SK-N-SH (cell line): ENCODE measurements at regions not wholly inside any gene's neighbourhood (a gene's known extent, or its start where the extent isn't known, plus 50 kb on each side); places are given as distances from the start of the nearest gene placed in this dataset.

Experiments
- ELF1 ChIP-seq: IDR thresholded peaks from 2 replicates; pipeline ENCODE4 v1.4.0; 2012
- EP300 ChIP-seq, 2 experiments: IDR thresholded peaks; 2 replicates each; pipeline versions ENCODE4 v1.4.0 to v1.6.1; 2012; ENCODE audit warnings: borderline replicate concordance in 1 of 2, low read depth in 1 of 2, low read length in 1 of 2
- FOSL2 ChIP-seq: IDR thresholded peaks from 2 replicates; pipeline ENCODE4 v1.4.0; 2012; ENCODE audit warnings: low read depth, mild to moderate bottlenecking, moderate library complexity, borderline replicate concordance
- FOXJ3 ChIP-seq: sonication (generic); formaldehyde crosslinking; IDR thresholded peaks from 2 replicates; pipeline ENCODE4 v1.5.1; 2020; ENCODE audit warnings: mild to moderate bottlenecking, missing genetic modification reagents
- FOXM1 ChIP-seq: IDR thresholded peaks from 2 replicates; pipeline ENCODE4 v1.4.0; 2012; ENCODE audit warnings: low read depth, mild to moderate bottlenecking
- GABPA ChIP-seq: IDR thresholded peaks from 2 replicates; pipeline ENCODE4 v1.4.0; 2012; ENCODE audit warnings: low read depth, mild to moderate bottlenecking
- GATA2 ChIP-seq: sonication (generic); formaldehyde crosslinking; IDR thresholded peaks from 2 replicates; pipeline ENCODE4 v1.5.0; 2020; ENCODE audit warnings: mild to moderate bottlenecking, missing genetic modification reagents
- JUND ChIP-seq: IDR thresholded peaks from 2 replicates; pipeline ENCODE4 v1.4.0; 2012
- MXI1 ChIP-seq: IDR thresholded peaks from 2 replicates; pipeline ENCODE4 v1.6.1; 2012; ENCODE audit warnings: mild to moderate bottlenecking, low read depth, low read length, improper control_type of control experiment
- NFIC ChIP-seq: IDR thresholded peaks from 2 replicates; pipeline ENCODE4 v1.4.0; 2012; ENCODE audit warnings: borderline replicate concordance
- NRF1 ChIP-seq: IDR thresholded peaks from 2 replicates; pipeline ENCODE4 v1.6.1; 2012; ENCODE audit warnings: low read depth, mild to moderate bottlenecking, low read length
- POLR2AphosphoS5 ChIP-seq: IDR thresholded peaks from 2 replicates; pipeline ENCODE4 v1.6.1; 2012; ENCODE audit warnings: low read depth, low read length
- RAD21 ChIP-seq: IDR thresholded peaks from 2 replicates; pipeline ENCODE4 v1.6.1; 2012; ENCODE audit warnings: mild to moderate bottlenecking, low read length
- RCOR1 ChIP-seq: fragments of 150-350 bp; IDR thresholded peaks from 2 replicates; pipeline ENCODE4 v1.6.1; 2017; ENCODE audit warnings: antibody characterized with exemption, low read length
- RXRA ChIP-seq: IDR thresholded peaks from 2 replicates; pipeline ENCODE4 v1.4.0; 2012; ENCODE audit warnings: low read depth, mild to moderate bottlenecking, borderline replicate concordance
- SIN3A ChIP-seq: IDR thresholded peaks from 2 replicates; pipeline ENCODE4 v1.6.1; 2012; ENCODE audit warnings: low read depth, mild to moderate bottlenecking, low read length, moderate library complexity, borderline replicate concordance
- TCF12 ChIP-seq: IDR thresholded peaks from 2 replicates; pipeline ENCODE4 v1.4.0; 2012
- TF ChIP-seq, protein P1 (sequence below): IDR thresholded peaks from 2 replicates; pipeline ENCODE4 v1.6.1; 2012; ENCODE audit warnings: mild to moderate bottlenecking, low read depth, low read length, moderate library complexity
- TF ChIP-seq, protein P2 (sequence below): fragments of 200-600 bp; sonication (generic); IDR thresholded peaks from 2 replicates; pipeline ENCODE4 v1.6.1; 2017; ENCODE audit warnings: antibody characterized with exemption, mild to moderate bottlenecking, moderate library complexity
- TF ChIP-seq, protein P3 (sequence below): fragments of 150-350 bp; IDR thresholded peaks from 2 replicates; pipeline ENCODE4 v1.6.1; 2017; ENCODE audit warnings: antibody characterized with exemption, low read length, low read depth, borderline replicate concordance
- TF ChIP-seq, protein P4 (sequence below): IDR thresholded peaks from 2 replicates; pipeline ENCODE4 v1.4.0; 2012; ENCODE audit warnings: low read depth

DNA sequence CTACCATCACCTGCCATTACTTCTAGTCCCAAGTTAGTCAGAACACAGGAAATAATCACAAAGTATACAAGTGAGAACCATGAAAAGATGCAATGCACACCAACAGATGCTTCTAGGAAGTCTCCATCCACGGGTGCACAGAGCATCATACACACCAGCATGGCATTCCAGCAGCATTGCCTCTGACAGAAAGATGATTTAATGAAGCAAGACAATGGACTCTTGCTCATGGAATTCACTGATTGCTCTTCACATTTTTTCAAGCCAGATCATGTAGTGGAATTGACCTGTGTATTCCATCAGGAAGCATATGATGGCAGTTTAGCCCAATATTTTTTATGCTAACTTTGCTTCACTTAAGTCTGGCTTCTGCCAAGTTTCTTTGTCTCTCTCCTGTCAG, 406.3 kb upstream of the RGS17 start (continued):
- TF ChIP-seq, protein P1, sequence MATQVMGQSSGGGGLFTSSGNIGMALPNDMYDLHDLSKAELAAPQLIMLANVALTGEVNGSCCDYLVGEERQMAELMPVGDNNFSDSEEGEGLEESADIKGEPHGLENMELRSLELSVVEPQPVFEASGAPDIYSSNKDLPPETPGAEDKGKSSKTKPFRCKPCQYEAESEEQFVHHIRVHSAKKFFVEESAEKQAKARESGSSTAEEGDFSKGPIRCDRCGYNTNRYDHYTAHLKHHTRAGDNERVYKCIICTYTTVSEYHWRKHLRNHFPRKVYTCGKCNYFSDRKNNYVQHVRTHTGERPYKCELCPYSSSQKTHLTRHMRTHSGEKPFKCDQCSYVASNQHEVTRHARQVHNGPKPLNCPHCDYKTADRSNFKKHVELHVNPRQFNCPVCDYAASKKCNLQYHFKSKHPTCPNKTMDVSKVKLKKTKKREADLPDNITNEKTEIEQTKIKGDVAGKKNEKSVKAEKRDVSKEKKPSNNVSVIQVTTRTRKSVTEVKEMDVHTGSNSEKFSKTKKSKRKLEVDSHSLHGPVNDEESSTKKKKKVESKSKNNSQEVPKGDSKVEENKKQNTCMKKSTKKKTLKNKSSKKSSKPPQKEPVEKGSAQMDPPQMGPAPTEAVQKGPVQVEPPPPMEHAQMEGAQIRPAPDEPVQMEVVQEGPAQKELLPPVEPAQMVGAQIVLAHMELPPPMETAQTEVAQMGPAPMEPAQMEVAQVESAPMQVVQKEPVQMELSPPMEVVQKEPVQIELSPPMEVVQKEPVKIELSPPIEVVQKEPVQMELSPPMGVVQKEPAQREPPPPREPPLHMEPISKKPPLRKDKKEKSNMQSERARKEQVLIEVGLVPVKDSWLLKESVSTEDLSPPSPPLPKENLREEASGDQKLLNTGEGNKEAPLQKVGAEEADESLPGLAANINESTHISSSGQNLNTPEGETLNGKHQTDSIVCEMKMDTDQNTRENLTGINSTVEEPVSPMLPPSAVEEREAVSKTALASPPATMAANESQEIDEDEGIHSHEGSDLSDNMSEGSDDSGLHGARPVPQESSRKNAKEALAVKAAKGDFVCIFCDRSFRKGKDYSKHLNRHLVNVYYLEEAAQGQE: no peak
- TF ChIP-seq, protein P2, sequence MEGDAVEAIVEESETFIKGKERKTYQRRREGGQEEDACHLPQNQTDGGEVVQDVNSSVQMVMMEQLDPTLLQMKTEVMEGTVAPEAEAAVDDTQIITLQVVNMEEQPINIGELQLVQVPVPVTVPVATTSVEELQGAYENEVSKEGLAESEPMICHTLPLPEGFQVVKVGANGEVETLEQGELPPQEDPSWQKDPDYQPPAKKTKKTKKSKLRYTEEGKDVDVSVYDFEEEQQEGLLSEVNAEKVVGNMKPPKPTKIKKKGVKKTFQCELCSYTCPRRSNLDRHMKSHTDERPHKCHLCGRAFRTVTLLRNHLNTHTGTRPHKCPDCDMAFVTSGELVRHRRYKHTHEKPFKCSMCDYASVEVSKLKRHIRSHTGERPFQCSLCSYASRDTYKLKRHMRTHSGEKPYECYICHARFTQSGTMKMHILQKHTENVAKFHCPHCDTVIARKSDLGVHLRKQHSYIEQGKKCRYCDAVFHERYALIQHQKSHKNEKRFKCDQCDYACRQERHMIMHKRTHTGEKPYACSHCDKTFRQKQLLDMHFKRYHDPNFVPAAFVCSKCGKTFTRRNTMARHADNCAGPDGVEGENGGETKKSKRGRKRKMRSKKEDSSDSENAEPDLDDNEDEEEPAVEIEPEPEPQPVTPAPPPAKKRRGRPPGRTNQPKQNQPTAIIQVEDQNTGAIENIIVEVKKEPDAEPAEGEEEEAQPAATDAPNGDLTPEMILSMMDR: no peak
- TF ChIP-seq GATA2 (CRISPR knock-in tag) (no peak), GABPA (no peak), JUND (0 out of 2 replicates have a peak, but pooled peaks have one; percentile 18), POLR2AphosphoS5 (no peak), SIN3A (no peak), EP300 (IDR thresholded peaks at IDR 0.05; ENCODE audit: borderline replicate concordance in 1 of 2, low read depth in 1 of 2, low read length in 1 of 2) (no peak; a peak in 1 of 4 replicates), RAD21 (no peak), FOSL2 (0 out of 2 replicates have a peak, but pooled peaks have one; percentile 16), NFIC (no peak), ELF1 (no peak), FOXM1 (no peak), RXRA (no peak), MXI1 (no peak), RCOR1 (no peak), TCF12 (0 out of 2 replicates have a peak, but pooled peaks have one; percentile 8), FOXJ3 (CRISPR knock-in tag) (no peak), NRF1 (no peak)
- TF ChIP-seq, protein P3, sequence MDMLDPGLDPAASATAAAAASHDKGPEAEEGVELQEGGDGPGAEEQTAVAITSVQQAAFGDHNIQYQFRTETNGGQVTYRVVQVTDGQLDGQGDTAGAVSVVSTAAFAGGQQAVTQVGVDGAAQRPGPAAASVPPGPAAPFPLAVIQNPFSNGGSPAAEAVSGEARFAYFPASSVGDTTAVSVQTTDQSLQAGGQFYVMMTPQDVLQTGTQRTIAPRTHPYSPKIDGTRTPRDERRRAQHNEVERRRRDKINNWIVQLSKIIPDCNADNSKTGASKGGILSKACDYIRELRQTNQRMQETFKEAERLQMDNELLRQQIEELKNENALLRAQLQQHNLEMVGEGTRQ: no peak
- TF ChIP-seq, protein P4, sequence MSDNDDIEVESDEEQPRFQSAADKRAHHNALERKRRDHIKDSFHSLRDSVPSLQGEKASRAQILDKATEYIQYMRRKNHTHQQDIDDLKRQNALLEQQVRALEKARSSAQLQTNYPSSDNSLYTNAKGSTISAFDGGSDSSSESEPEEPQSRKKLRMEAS: no peak
